ENCODE measurements at regions not wholly inside any gene's neighbourhood (a gene's known extent, or its start where the extent isn't known, plus 50 kb on each side); places are given as distances from the start of the nearest gene placed in this dataset.
"Not testable (repeated sequence)": the region's sequence is repeated elsewhere in the genome, so short reads cannot be mapped to it uniquely, and the experiment has no call there.

DNA sequence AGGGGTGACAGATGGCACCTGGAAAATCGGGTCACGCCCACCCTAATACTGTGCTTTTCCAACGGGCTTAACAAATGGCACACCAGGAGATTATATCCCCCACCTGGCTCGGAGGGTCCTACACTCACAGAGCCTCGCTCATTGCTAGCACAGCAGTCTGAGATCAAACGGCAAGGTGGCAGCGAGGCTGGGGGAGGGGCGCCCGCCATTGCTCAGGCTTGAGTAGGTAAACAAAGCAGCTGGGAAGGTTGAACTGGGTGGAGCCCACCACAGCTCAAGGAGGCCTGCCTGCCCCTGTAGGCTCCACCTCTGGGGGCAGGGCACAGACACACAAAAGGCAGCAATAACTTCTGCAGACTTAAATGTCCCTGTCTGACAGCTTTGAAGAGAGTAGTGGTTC lies 346.8 kb downstream of the EIPR1 start:
- TF ChIP-seq, protein P1, sequence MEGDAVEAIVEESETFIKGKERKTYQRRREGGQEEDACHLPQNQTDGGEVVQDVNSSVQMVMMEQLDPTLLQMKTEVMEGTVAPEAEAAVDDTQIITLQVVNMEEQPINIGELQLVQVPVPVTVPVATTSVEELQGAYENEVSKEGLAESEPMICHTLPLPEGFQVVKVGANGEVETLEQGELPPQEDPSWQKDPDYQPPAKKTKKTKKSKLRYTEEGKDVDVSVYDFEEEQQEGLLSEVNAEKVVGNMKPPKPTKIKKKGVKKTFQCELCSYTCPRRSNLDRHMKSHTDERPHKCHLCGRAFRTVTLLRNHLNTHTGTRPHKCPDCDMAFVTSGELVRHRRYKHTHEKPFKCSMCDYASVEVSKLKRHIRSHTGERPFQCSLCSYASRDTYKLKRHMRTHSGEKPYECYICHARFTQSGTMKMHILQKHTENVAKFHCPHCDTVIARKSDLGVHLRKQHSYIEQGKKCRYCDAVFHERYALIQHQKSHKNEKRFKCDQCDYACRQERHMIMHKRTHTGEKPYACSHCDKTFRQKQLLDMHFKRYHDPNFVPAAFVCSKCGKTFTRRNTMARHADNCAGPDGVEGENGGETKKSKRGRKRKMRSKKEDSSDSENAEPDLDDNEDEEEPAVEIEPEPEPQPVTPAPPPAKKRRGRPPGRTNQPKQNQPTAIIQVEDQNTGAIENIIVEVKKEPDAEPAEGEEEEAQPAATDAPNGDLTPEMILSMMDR (IDR thresholded peaks at IDR 0.05), result not testable (repeated sequence)
- not testable (repeated sequence) for TF ChIP-seq POLR2A, EP300, POLR2AphosphoS5 (IDR thresholded peaks at IDR 0.05)
